HG02763 (cell line): ENCODE measurements at regions not wholly inside any gene's neighbourhood (a gene's known extent, or its start where the extent isn't known, plus 50 kb on each side); places are given as distances from the start of the nearest gene placed in this dataset.
A peak's percentile ranks its signal among the peaks of the same experiment; 100 is the strongest.
"Not testable (repeated sequence)": the region's sequence is repeated elsewhere in the genome, so short reads cannot be mapped to it uniquely, and the experiment has no call there.

Experiments
- ATAC-seq: cut with Tn5 transposase; IDR thresholded peaks from one replicate; pipeline ENCODE4 v1.9.1; 2021; ENCODE audit warnings: mild to moderate bottlenecking, moderate library complexity; ENCODE audit not compliant: unreplicated experiment

GRCh38 chr1:176396604-176397395, 66.2 kb upstream of the PAPPA2 start:
- not testable (repeated sequence) for ATAC-seq

- no peak for ATAC-seq
These were observed 71.4 kb upstream of the PAPPA2 start for GRCh38 chr1:176391621-176392020.

GRCh38 chr1:176384841-176385240, 78.1 kb upstream of the PAPPA2 start:
- ATAC-seq = no peak

GRCh38 chr1:176382163-176382562, 80.8 kb upstream of the PAPPA2 start:
- ATAC-seq = no peak

DNA sequence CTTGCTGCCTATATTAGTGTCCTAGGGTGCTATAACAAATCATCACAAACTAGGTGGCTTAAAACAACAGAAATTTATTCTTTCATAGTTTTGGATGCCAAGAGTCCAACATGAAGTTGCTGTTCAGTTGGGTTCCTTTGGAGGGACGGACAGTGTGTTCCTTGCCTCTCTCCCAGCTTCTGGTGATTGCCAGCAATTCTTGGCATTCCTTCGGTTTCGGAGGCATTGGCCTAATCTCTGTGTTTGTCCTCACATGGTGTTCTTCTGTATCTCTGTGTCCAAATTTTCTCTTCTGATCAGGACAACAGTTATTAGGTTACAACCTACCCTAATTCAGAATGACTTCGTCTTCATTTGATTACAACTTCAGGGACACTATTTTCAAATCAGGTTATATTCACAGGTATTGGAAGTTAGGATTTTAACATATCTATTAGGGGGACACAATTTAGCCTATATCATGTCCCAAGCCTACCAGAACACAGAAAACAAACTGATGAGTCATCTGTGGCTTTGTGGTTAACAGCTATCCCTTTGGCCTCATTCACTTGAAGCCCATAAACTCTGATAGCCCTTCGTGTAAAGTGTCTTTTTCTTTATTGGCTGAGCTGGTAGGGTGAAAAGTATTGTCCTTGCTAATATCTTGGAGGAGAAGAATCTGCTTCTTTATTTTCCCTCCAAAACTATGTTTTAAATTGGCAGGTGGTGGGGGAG, 83.2 kb upstream of the PAPPA2 start:
- no peak for ATAC-seq

DNA sequence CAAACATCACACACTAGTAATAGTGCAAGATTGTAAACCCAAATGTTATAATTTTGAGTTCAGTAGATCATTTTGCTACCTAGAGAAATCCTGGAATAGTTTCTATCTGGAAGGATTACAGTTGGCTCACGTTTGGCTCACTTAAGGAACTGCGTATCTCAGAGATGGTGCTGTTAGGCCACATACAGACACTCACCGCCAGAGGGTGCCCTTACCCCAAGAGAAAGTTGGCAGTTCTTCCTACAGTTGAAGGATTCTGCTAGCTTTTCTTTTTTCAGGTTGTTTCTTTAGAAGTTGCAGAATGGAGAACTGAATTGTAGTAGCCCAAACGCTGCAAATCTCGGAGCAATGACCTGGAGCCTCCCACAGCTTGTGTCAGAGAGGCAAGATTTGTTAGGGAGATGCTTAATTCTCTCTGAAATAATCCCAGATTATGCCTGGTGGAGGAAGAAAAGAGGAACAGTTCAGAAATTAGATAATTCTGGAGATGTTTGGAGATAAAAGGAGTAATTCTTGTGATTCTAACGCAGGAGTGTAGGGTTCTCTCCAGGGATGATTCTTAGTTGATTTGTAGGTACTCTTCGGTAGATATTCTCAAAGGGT, 87.9 kb upstream of the PAPPA2 start:
- ATAC-seq = peak; percentile 87

GRCh38 chr1:176364236-176364905, 98.6 kb upstream of the PAPPA2 start:
- ATAC-seq = no peak

DNA sequence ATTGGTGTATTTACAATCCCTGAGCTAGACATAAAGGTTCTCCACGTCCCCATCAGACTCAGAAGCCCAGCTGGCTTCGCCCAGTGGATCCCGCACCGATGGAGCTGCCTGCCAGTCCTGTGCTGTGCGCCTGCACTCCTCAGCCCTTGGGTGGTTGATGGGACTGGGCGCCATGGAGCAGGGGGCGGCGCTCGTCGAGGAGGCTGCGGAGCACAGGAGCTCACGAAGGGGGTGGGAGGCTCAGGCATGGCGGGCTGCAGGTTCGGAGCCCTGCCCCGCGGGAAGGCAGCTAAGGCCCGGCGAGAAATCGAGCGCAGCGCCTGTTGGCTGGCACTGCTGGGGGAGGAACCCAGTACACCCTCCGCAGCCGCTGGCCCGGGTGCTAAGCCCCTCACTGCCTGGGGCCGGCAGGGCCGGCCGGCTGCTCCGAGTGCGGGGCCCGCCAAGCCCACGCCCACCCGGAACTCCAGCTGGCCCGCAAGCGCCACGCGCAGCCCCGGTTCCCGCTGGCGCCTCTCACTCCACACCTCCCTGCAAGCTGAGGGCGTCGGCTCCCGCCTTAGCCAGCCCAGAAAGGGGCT, 113.8 kb upstream of the PAPPA2 start:
- ATAC-seq = not testable (repeated sequence)

DNA sequence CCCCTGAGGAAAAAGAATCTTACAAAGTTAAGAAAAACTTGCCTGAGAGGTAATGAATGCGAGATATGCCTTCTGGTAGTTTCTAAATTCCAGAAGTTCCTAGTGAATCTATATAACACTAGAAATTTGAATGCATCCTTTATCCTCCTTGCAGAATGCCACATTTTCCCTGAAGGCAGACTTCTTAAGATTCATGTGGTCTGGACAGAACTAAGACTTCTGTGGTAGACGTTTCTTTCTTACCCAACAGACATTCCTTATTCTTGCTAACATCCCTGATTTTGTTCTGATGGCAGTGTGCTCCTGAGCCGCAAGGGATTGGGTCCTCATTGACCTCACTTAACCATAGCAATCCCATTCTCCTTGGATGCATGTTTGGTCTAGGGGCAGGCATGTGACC, 121.3 kb upstream of the PAPPA2 start:
- ATAC-seq = no peak

GRCh38 chr1:176338877-176339276, 124.1 kb upstream of the PAPPA2 start:
- ATAC-seq = no peak

DNA sequence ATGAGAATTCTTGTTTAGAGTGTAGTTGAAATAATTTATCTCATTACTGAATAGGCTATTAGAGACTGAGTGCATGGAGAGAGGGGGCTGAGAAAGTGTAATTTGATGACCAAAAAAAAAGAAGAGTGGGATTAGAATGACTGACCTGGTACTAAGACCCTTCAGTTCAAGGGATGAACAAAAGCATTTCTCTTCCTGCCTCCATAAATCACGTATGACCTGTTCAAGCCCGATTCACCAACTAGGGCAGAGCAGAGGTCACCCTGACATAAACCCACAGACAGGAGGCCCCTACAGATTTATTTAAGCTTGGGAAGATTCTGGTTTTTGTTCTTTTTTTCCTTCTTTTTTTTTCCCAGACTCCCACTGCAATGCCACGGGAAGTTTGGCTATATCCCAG, 123.7 kb upstream of the COP1 start:
- ATAC-seq = no peak

- no peak for ATAC-seq
These were observed 118.6 kb upstream of the COP1 start for GRCh38 chr1:176325664-176326063.

GRCh38 chr1:176323472-176323871, 116.4 kb upstream of the COP1 start:
- ATAC-seq = no peak

GRCh38 chr1:176315519-176316220, 108.6 kb upstream of the COP1 start:
- no peak for ATAC-seq

DNA sequence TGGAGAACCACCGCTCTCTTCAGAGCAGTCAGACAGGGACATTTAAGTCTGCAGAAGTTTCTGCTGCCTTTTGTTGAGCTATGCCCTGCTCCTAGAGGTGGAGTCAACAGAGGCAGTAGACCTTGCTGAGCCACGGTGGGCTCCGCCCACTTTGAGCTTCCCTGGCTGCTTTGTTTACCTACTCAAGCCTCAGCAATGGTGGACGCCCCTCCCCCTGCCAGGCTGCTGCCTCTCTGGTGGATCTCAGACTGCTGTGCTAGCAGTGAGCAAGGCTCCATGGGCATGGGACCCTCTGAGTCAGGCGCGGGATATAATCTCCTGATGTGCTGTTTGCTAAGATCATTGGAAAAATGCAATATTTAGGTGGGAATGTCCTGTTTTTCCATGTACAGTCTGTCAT, 89.5 kb upstream of the COP1 start:
- ATAC-seq = not testable (repeated sequence)

DNA sequence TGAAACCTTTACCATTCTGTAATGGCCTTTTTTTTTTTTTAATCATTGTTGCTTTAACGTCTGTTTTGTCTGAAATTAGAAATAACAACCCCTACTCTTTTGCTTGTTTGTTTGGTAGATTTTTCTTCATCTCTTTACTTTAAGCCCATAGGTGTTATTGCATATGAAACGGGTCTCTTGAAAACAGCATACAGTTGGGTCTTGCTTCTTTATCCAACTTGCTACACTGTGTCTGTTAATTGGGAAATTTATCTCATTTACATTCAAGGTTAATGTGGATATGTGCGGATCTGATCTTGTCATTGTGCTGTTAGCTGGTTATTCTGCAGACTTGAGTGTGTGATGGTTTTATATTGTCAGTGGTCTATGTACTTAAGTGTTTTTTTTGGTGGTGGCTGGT, 78.9 kb upstream of the COP1 start:
- ATAC-seq = no peak

DNA sequence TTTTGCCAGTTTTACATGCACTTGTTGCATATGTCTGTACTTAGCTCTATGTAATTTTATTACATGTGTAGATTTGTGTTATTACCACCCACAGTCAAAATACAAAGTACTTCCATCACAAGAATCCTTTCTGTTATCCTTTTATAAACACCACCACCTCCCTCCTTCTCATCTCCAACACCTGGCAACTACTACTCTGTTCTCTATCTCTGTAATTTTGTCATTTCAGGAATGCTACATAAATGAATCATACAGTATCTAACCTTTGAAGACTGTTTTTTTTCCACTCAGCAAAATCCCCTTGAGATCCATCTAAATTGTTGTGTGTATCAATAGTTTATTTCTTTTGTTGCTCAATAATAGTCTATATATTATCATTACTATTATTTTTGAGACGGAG, 64.5 kb upstream of the COP1 start:
- ATAC-seq = no peak
